ENCODE measurements at regions not wholly inside any gene's neighbourhood (a gene's known extent, or its start where the extent isn't known, plus 50 kb on each side); places are given as distances from the start of the nearest gene placed in this dataset.

DNA sequence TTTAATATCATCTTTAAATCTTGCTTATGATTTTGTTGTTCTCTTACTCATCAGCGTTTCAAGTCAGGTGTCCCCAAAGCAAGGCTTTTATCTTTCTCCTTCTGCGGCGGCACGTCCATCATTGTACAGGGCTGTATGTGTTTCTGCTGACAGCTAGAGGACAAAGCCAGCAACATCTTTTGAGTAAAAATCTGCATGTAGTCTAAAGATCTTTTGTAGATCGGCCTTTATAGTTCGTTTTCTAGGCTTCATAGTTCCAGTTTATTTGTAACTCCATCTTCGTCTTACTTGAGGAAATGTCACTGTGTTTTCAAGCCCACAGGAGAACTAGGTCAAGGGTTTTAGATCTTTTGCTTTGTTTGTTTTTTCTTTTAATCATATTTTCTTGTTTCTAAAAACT, 211.4 kb upstream of the TOPAZ1 start:
- no peak overlapping the region for H3K4me2 ChIP-seq (ENCODE audit: low read length)
- no peaks in the 10 kb centered on the region for H3K9me2 ChIP-seq (ENCODE audit: insufficient read depth, low read length)
- no peaks in the 10 kb centered on the region for H4K20me1 ChIP-seq (ENCODE audit: insufficient read depth)
- no peaks in the 10 kb centered on the region for H3K79me2 ChIP-seq (replicated peaks; ENCODE audit: insufficient read depth, low read length)
- H3K27ac ChIP-seq (ENCODE audit: low read length), result no peak overlapping the region
- H3K9me3 ChIP-seq (ENCODE audit: low read length), result no peaks in the 10 kb centered on the region
- no peaks in the 10 kb centered on the region for H3F3A ChIP-seq (ENCODE audit: insufficient read depth, low read length, poor library complexity, severe bottlenecking)
- TF ChIP-seq REST (IDR thresholded peaks at IDR 0.05; ENCODE audit: borderline replicate concordance), result no peak
- no peak for TF ChIP-seq POLR2AphosphoS5 (IDR thresholded peaks at IDR 0.05)
- no peak for TF ChIP-seq RAD21 (conservative IDR thresholded peaks at IDR 0.05)
- TF ChIP-seq EP300 (conservative IDR thresholded peaks at IDR 0.05; ENCODE audit: poor library complexity, severe bottlenecking), result no peak
- no peak for TF ChIP-seq TAF1 (IDR thresholded peaks at IDR 0.05; ENCODE audit: low read depth)
- TF ChIP-seq EZH2 (IDR thresholded peaks at IDR 0.05; ENCODE audit: borderline replicate concordance, insufficient read depth, low read length, poor library complexity, severe bottlenecking), result no peak
- TF ChIP-seq MXI1 (conservative IDR thresholded peaks at IDR 0.05; ENCODE audit: poor library complexity, severe bottlenecking), result no peak
- no peak for TF ChIP-seq SMC3 (conservative IDR thresholded peaks at IDR 0.05; ENCODE audit: poor library complexity)
- TF ChIP-seq, protein P1, sequence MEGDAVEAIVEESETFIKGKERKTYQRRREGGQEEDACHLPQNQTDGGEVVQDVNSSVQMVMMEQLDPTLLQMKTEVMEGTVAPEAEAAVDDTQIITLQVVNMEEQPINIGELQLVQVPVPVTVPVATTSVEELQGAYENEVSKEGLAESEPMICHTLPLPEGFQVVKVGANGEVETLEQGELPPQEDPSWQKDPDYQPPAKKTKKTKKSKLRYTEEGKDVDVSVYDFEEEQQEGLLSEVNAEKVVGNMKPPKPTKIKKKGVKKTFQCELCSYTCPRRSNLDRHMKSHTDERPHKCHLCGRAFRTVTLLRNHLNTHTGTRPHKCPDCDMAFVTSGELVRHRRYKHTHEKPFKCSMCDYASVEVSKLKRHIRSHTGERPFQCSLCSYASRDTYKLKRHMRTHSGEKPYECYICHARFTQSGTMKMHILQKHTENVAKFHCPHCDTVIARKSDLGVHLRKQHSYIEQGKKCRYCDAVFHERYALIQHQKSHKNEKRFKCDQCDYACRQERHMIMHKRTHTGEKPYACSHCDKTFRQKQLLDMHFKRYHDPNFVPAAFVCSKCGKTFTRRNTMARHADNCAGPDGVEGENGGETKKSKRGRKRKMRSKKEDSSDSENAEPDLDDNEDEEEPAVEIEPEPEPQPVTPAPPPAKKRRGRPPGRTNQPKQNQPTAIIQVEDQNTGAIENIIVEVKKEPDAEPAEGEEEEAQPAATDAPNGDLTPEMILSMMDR (IDR thresholded peaks at IDR 0.05; ENCODE audit: poor library complexity, severe bottlenecking), result no peak
- H2AFZ ChIP-seq (ENCODE audit: low read depth, low read length), result no peak overlapping the region
- no peaks in the 10 kb centered on the region for H3K27me3 ChIP-seq (ENCODE audit: insufficient read depth, low read depth, low read length)
- H3K36me3 ChIP-seq (ENCODE audit: insufficient read depth, low read length), result no peaks in the 10 kb centered on the region
- H3K9ac ChIP-seq (ENCODE audit: low read length), result no peak overlapping the region
- no peak overlapping the region for H3K4me3 ChIP-seq (ENCODE audit: low read length)

GRCh38 chr3:44030687-44031305, 210.9 kb upstream of the TOPAZ1 start:
- Histone ChIP-seq H3K9me2 (ENCODE audit: insufficient read depth, low read length) (no peaks in the 10 kb centered on the region), H4K20me1 (ENCODE audit: insufficient read depth) (no peaks in the 10 kb centered on the region), H3K9ac (ENCODE audit: low read length) (no peak overlapping the region), H3K27me3 (ENCODE audit: insufficient read depth, low read depth, low read length) (no peaks in the 10 kb centered on the region), H3K36me3 (ENCODE audit: insufficient read depth, low read length) (no peaks in the 10 kb centered on the region), H2AFZ (ENCODE audit: low read depth, low read length) (no peak overlapping the region), H3K4me3 (ENCODE audit: low read length) (no peak overlapping the region), H3K4me2 (ENCODE audit: low read length) (no peak overlapping the region), H3F3A (ENCODE audit: insufficient read depth, low read length, poor library complexity, severe bottlenecking) (no peaks in the 10 kb centered on the region), H3K27ac (ENCODE audit: low read length) (no peak overlapping the region), H3K79me2 (replicated peaks; ENCODE audit: insufficient read depth, low read length) (no peaks in the 10 kb centered on the region), H3K9me3 (ENCODE audit: low read length) (no peaks in the 10 kb centered on the region)
- TF ChIP-seq MXI1 (conservative IDR thresholded peaks at IDR 0.05; ENCODE audit: poor library complexity, severe bottlenecking) (no peak), POLR2AphosphoS5 (IDR thresholded peaks at IDR 0.05) (no peak)

All from neural cell (in vitro differentiated cells).